Endothelial cell (in vitro differentiated cells): ENCODE measurements at regions not wholly inside any gene's neighbourhood (a gene's known extent, or its start where the extent isn't known, plus 50 kb on each side); places are given as distances from the start of the nearest gene placed in this dataset.
"Not testable (repeated sequence)": the region's sequence is repeated elsewhere in the genome, so short reads cannot be mapped to it uniquely, and the experiment has no call there.

Experiments used
- DNase-seq: peaks from one replicate; pipeline ENCODE4 v3.0.0; 2021; ENCODE audit warnings: low spot score
- H3K27ac Mint-ChIP-seq: one replicate; pipeline ENCODE4 v1.8.0; 2021; ENCODE audit warnings: mixed read lengths, inconsistent platforms; ENCODE audit not compliant: unreplicated experiment
- H3K27me3 Mint-ChIP-seq: one replicate; pipeline ENCODE4 v1.8.0; 2021; ENCODE audit warnings: mild to moderate bottlenecking, moderate library complexity, mixed read lengths, inconsistent platforms; ENCODE audit not compliant: unreplicated experiment
- H3K36me3 Mint-ChIP-seq: one replicate; pipeline ENCODE4 v1.8.0; 2021; ENCODE audit warnings: mild to moderate bottlenecking, low read depth, mixed read lengths, inconsistent platforms; ENCODE audit not compliant: unreplicated experiment
- H3K4me1 Mint-ChIP-seq: one replicate; pipeline ENCODE4 v1.8.0; 2021; ENCODE audit warnings: mild to moderate bottlenecking, mixed read lengths, inconsistent platforms; ENCODE audit not compliant: unreplicated experiment
- H3K4me3 Mint-ChIP-seq: one replicate; pipeline ENCODE4 v1.8.0; 2021; ENCODE audit warnings: mild to moderate bottlenecking, mixed read lengths, inconsistent platforms; ENCODE audit not compliant: unreplicated experiment
- H3K9me3 Mint-ChIP-seq: one replicate; pipeline ENCODE4 v1.8.0; 2021; ENCODE audit warnings: mixed read lengths, inconsistent platforms; ENCODE audit not compliant: unreplicated experiment
- TF ChIP-seq, protein P1 (sequence below): fragments of 200-600 bp; sonication (generic); IDR thresholded peaks from one replicate; pipeline ENCODE4 v1.5.0; 2021; ENCODE audit warnings: antibody characterized with exemption; ENCODE audit not compliant: unreplicated experiment

- H3K4me3 Mint-ChIP-seq = no peak overlapping the region
- no peaks in the 10 kb centered on the region for H3K4me1 Mint-ChIP-seq
- H3K27ac Mint-ChIP-seq = no peak overlapping the region
- TF ChIP-seq, protein P1, sequence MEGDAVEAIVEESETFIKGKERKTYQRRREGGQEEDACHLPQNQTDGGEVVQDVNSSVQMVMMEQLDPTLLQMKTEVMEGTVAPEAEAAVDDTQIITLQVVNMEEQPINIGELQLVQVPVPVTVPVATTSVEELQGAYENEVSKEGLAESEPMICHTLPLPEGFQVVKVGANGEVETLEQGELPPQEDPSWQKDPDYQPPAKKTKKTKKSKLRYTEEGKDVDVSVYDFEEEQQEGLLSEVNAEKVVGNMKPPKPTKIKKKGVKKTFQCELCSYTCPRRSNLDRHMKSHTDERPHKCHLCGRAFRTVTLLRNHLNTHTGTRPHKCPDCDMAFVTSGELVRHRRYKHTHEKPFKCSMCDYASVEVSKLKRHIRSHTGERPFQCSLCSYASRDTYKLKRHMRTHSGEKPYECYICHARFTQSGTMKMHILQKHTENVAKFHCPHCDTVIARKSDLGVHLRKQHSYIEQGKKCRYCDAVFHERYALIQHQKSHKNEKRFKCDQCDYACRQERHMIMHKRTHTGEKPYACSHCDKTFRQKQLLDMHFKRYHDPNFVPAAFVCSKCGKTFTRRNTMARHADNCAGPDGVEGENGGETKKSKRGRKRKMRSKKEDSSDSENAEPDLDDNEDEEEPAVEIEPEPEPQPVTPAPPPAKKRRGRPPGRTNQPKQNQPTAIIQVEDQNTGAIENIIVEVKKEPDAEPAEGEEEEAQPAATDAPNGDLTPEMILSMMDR = no peak
- H3K9me3 Mint-ChIP-seq = no peaks in the 10 kb centered on the region
- no peak for DNase-seq
- no peaks in the 10 kb centered on the region for H3K27me3 Mint-ChIP-seq
- H3K36me3 Mint-ChIP-seq = no peaks in the 10 kb centered on the region
Observed at GRCh38 chr18:29855637-29856036, 1186.9 kb downstream of the DSC3 start.

GRCh38 chr18:29853126-29853525 lies 1189.4 kb downstream of the DSC3 start:
- Mint-ChIP-seq H3K4me1 (no peaks in the 10 kb centered on the region), H3K9me3 (no peaks in the 10 kb centered on the region), H3K36me3 (no peaks in the 10 kb centered on the region), H3K27me3 (peaks cover 3% of the 10 kb centered on the region), H3K27ac (no peak overlapping the region), H3K4me3 (no peak overlapping the region)
- DNase-seq = no peak
- TF ChIP-seq, protein P1 = no peak

DNA sequence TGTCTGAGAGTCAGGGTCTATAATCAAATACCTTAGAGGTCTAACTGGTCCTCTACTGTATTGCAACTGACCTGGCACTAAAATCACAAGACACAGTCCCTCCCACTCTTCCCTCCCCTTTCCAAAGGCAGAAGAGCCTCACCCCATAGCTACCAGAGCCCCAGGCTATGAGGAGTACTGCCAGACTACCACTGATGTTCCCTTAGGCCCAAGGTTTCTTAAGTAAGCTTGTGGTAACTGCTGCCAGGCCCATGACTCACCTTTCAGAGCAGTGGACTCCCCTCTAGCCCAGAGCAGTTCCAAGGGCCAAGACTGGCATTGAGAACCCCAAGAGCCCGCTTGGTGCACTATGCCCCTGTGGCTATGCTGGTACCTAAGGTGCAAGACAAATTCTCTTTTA lies 1193.4 kb downstream of the DSC3 start:
- Mint-ChIP-seq H3K4me3 (no peak overlapping the region), H3K27ac (no peak overlapping the region), H3K4me1 (no peaks in the 10 kb centered on the region), H3K9me3 (no peaks in the 10 kb centered on the region), H3K36me3 (no peaks in the 10 kb centered on the region), H3K27me3 (peaks cover 3% of the 10 kb centered on the region)
- no peak for DNase-seq
- TF ChIP-seq, protein P1 = no peak

GRCh38 chr18:29841631-29842030 lies 1200.9 kb downstream of the DSC3 start:
- Mint-ChIP-seq H3K9me3 (no peaks in the 10 kb centered on the region), H3K27ac (no peak overlapping the region), H3K4me3 (no peak overlapping the region), H3K36me3 (no peaks in the 10 kb centered on the region), H3K27me3 (no peaks in the 10 kb centered on the region), H3K4me1 (no peaks in the 10 kb centered on the region)
- TF ChIP-seq, protein P1 = no peak
- DNase-seq = no peak

DNA sequence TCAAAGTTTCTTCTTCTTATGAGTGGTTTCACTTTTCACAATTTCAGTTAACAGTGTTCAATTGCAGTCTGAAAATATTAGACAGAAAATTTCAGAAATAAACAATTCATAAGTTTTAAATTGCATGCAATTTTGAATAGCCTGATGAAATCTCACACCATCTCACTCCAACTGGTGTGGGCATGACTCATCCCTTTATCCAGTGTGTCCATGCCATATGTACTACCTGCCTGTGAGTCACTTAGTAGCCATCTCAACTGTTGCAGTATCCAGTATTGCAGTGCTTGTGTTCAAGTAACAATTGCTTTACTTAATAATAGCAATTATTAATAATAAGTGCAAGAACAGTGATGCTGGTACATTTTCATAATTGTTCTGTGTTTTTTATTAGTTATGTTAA lies 1202.5 kb downstream of the DSC3 start:
- Mint-ChIP-seq H3K9me3 (no peaks in the 10 kb centered on the region), H3K4me3 (no peak overlapping the region), H3K4me1 (no peaks in the 10 kb centered on the region), H3K27me3 (no peaks in the 10 kb centered on the region), H3K27ac (no peak overlapping the region), H3K36me3 (no peaks in the 10 kb centered on the region)
- TF ChIP-seq, protein P1 = no peak
- no peak for DNase-seq

DNA sequence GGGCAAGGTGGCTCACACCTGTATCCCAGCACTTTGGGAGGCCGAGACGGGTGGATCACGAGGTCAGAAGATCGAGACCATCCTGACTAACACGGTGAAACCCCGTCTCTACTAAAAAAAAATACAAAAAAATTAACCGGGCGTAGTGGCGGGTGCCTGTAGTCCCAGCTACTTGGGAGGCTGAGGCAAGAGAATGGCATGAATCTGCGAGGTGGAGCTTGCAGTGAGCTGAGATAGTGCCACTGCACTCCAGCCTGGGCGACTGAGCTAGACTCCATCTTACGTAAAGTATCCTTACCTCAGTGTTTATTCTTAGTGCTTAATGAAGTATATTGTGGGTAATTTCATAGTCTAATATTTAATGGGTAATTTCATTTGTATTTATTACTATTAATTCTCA lies 1203.6 kb downstream of the DSC3 start:
- not testable (repeated sequence) for H3K36me3 Mint-ChIP-seq, DNase-seq, H3K4me1 Mint-ChIP-seq, H3K27me3 Mint-ChIP-seq, H3K27ac Mint-ChIP-seq, H3K9me3 Mint-ChIP-seq, H3K4me3 Mint-ChIP-seq
